ENCODE measurements at regions not wholly inside any gene's neighbourhood (a gene's known extent, or its start where the extent isn't known, plus 50 kb on each side); places are given as distances from the start of the nearest gene placed in this dataset.

DNA sequence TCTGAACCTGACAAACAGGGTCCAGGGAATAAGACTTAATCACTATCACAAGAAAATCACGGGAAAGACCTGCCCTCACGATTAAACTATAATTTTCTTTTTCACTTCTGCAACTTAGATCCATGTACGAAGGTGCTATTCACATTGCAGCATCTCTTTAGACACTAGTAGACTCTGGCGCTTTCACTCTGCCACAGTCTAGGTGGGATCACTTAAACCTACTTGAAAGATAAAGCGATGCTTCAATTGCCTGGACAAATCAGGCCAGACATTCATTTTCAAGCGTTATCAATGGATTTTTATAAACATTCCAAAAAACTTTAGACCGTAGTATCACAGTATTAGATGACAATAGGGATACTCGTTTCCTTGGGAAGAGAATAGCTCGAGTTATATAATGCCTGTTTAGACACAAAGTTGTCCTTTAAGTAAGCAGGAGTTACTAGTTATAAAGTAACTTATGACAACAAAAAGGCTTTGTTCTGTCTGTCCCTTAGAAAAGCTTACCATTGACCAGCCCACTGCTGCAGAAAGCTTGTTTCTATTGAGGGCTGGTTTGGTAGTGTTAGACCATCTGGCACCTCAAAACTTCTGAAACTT lies 367.3 kb downstream of the UTRN start (continued):
- TF ChIP-seq DMTF1 (CRISPR knock-in tag; IDR thresholded peaks at IDR 0.05) (no peak), SAFB2 (CRISPR knock-in tag; IDR thresholded peaks at IDR 0.05; ENCODE audit: borderline replicate concordance, low read depth) (no peak; the same call in 1 of the 2 replicates), MTF1 (CRISPR knock-in tag; IDR thresholded peaks at IDR 0.05) (no peak), ZNF124 (CRISPR knock-in tag; IDR thresholded peaks at IDR 0.05) (0 out of 2 replicates have a peak, but pooled peaks have one; percentile 26), ZNF780A (CRISPR knock-in tag; IDR thresholded peaks at IDR 0.05) (no peak), HOXA7 (CRISPR knock-in tag; IDR thresholded peaks at IDR 0.05) (no peak), HMG20B (CRISPR knock-in tag; conservative IDR thresholded peaks at IDR 0.05) (no peak), EED (CRISPR knock-in tag; IDR thresholded peaks at IDR 0.05) (no peak), ELF1 (CRISPR knock-in tag; IDR thresholded peaks at IDR 0.05) (no peak), NR3C1 (CRISPR knock-in tag; IDR thresholded peaks at IDR 0.05) (no peak), TBX3 (IDR thresholded peaks at IDR 0.05; ENCODE audit: borderline replicate concordance) (no peak), ZSCAN5A (CRISPR knock-in tag; IDR thresholded peaks at IDR 0.05; ENCODE audit: borderline replicate concordance) (peak; percentile 45; the same call in 1 of the 2 replicates), MZF1 (CRISPR knock-in tag; IDR thresholded peaks at IDR 0.05; ENCODE audit: borderline replicate concordance) (no peak), KLF15 (CRISPR knock-in tag; IDR thresholded peaks at IDR 0.05; ENCODE audit: borderline replicate concordance) (no peak), JUN (CRISPR knock-in tag; IDR thresholded peaks at IDR 0.05) (no peak), KLF9 (CRISPR knock-in tag; IDR thresholded peaks at IDR 0.05; ENCODE audit: low read depth) (no peak), NFIC (IDR thresholded peaks at IDR 0.05; ENCODE audit: low read length) (peak; percentile 83), TEAD2 (CRISPR knock-in tag; IDR thresholded peaks at IDR 0.05) (no peak), YEATS4 (CRISPR knock-in tag; IDR thresholded peaks at IDR 0.05; ENCODE audit: borderline replicate concordance) (no peak), HOXD1 (CRISPR knock-in tag; IDR thresholded peaks at IDR 0.05) (no peak; the same call in 1 of the 2 replicates), ZBTB38 (CRISPR knock-in tag; IDR thresholded peaks at IDR 0.05) (no peak)
- TF ChIP-seq, protein P1, sequence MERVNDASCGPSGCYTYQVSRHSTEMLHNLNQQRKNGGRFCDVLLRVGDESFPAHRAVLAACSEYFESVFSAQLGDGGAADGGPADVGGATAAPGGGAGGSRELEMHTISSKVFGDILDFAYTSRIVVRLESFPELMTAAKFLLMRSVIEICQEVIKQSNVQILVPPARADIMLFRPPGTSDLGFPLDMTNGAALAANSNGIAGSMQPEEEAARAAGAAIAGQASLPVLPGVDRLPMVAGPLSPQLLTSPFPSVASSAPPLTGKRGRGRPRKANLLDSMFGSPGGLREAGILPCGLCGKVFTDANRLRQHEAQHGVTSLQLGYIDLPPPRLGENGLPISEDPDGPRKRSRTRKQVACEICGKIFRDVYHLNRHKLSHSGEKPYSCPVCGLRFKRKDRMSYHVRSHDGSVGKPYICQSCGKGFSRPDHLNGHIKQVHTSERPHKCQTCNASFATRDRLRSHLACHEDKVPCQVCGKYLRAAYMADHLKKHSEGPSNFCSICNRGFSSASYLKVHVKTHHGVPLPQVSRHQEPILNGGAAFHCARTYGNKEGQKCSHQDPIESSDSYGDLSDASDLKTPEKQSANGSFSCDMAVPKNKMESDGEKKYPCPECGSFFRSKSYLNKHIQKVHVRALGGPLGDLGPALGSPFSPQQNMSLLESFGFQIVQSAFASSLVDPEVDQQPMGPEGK (CRISPR knock-in tag; IDR thresholded peaks at IDR 0.05): no peak
- TF ChIP-seq, protein P2, sequence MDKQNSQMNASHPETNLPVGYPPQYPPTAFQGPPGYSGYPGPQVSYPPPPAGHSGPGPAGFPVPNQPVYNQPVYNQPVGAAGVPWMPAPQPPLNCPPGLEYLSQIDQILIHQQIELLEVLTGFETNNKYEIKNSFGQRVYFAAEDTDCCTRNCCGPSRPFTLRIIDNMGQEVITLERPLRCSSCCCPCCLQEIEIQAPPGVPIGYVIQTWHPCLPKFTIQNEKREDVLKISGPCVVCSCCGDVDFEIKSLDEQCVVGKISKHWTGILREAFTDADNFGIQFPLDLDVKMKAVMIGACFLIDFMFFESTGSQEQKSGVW (CRISPR knock-in tag; IDR thresholded peaks at IDR 0.05; ENCODE audit: borderline replicate concordance): no peak
- TF ChIP-seq, protein P3, sequence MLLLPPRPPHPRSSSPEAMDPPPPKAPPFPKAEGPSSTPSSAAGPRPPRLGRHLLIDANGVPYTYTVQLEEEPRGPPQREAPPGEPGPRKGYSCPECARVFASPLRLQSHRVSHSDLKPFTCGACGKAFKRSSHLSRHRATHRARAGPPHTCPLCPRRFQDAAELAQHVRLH (CRISPR knock-in tag; IDR thresholded peaks at IDR 0.05; ENCODE audit: borderline replicate concordance, low read depth): no peak

All from HepG2 (cell line).